HG02884 (cell line): ENCODE measurements at regions not wholly inside any gene's neighbourhood (a gene's known extent, or its start where the extent isn't known, plus 50 kb on each side); places are given as distances from the start of the nearest gene placed in this dataset.

Experiments used
- ATAC-seq: cut with Tn5 transposase; IDR thresholded peaks from one replicate; pipeline ENCODE4 v1.9.1; 2021; ENCODE audit warnings: mild to moderate bottlenecking, moderate library complexity; ENCODE audit not compliant: unreplicated experiment

- ATAC-seq, result no peak
Observed at GRCh38 chr10:108817135-108817534, 1106.2 kb downstream of the XPNPEP1 start.

GRCh38 chr10:108812906-108813305, 1110.4 kb downstream of the XPNPEP1 start:
- no peak for ATAC-seq

- ATAC-seq, result no peak
Observed at GRCh38 chr10:108812296-108812695, 1111.0 kb downstream of the XPNPEP1 start.

DNA sequence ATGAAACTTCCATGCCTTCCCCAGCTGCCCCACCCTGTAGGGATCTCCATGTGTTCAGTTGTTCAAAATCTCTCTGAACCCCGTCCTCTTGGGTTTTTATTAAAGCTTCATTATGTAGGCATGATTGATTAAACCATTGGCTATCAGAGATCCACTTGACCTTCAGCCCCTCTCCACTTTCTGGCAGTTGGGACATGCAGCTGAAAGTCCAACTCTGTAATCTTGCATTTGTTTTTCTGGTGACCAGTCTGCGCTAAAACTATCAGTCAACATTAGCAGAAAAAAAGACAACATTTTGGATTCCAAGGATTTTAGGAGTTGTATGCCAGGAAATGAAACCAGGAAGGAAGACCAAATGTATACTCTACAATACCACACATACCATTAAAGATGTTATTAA, 1115.1 kb downstream of the XPNPEP1 start:
- no peak for ATAC-seq

- ATAC-seq, result no peak
Observed at GRCh38 chr10:108801775-108802517, 1121.4 kb downstream of the XPNPEP1 start.

DNA sequence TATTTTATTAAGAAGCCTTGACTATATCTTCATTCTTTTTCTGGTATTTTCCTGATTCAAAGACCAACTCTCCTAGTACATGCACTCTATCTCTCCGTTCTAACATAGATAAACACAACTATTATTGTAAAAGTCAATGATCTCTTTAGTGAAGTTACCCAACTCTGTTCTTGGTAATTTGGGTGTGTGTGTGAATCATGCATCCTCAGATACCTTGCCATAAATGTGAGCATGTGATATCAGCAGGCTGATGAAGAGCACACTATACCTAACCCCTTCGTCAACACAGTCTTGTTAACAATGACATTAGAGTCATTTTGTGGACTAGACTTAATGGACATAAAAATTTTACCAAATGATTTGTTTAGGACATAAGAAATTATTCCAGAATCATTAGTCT, 1122.1 kb downstream of the XPNPEP1 start:
- ATAC-seq, result no peak

DNA sequence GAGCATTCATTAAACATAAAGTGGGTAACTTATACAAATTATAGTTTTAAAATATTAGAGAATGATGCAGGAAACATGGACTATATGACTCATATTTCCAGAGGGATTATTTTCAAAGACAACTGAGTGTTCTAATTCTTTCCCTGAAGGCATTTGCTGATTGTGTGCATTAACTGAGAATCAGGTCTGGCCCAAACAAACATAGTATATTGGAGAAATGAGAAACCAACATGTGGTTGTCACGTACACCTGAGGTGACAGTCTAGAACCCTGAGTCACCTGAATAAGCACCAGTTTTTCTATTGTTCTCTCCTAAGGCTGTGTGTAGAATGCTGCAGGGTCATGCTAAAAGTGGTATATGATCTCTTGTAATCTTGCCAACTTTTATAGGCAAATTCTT, 1125.7 kb downstream of the XPNPEP1 start:
- no peak for ATAC-seq

DNA sequence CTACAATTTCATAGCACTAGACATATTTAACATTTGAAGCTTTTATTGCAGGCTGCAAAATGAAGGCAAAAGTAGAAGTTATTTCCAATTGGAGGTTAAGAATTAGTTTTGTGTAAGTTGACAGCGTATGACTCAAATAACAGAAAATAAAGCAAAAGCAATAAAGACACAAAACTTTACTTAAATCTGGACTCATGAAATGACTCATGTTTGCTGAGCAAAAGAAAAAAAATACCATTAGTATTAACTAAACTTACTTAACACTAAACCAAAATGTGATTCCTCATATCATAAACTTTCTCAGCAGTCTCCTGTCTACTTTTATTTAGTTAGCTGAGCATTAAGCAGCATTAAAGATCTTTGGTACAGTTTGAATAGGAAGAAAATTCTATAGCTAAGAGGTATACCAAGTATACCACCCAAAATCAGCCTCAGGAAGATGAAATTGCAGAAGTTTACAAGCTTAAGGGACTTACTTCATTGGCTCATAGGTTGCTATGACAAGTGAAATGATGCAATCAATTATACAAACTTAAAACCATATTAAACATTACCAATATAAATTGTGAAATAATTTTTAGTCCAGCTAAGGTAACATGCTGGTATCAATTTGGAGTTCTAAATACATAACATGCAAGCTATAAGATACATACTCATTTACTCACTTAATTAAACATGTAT, 1131.4 kb downstream of the XPNPEP1 start:
- peak; percentile 40 for ATAC-seq

DNA sequence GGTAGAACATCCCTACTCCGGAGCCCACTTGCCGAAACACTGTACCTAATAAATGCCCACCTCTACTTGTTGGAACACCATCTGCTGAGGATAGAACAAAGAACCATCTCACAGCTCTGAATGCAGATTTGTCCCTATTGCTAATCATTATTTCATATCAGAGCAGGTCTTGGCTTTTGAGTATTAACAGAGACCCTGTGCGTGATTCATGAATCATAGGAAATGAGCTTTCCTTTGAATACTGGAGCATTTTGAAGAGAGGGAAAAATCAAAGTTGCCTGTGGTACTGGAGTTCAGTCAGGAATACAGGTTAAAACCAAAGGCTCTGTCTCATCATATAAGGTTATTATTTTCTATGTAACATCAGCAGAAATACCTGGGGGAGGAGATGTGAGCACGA, 1132.3 kb downstream of the XPNPEP1 start:
- ATAC-seq, result no peak

GRCh38 chr10:108789919-108790318, 1133.4 kb downstream of the XPNPEP1 start:
- peak; percentile 78 for ATAC-seq

- ATAC-seq, result no peak
Observed at GRCh38 chr10:108789336-108789735, 1134.0 kb downstream of the XPNPEP1 start.

- ATAC-seq, result no peak
Observed at GRCh38 chr10:108788891-108789290, 1134.4 kb downstream of the XPNPEP1 start.

- no peak for ATAC-seq
Observed at GRCh38 chr10:108787932-108788331, 1135.4 kb downstream of the XPNPEP1 start.

DNA sequence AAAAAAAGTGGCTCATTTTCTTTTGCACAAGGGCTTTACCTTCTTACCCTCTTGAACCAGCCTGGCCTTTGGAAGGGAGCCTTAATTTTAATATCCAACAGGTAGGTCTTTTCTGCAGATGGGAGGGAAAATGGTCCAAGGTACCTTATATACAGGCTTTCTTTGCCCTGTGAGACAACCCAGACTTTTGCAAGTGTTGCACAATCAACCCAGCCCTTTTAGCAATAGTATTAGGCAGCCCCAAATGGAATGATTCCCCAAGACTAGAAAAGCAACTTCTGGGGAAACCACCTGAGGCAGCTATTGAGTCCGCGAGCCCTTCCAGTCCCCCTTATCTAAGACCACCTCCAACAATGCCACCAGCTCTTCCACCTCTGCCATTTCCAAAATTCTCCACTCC, 1138.3 kb downstream of the XPNPEP1 start:
- ATAC-seq, result no peak

DNA sequence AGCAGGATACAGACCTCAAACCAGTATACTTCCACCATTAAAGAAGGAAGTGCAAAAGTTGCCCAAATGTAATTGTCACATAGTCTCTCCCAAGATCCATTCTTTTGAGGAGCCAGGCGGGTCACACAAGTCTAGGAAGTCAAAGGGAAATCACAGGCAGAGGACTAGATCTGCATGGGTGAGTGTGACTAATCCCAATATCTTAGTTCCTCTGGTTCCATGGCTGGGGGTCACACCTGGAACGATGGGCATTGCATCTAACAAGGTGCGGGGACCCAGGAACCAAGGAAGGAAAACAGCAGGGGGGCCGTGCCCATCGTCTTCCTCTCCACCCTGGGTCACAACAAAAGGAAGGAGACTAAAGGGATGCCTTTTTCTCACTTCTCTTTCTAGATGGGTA, 1138.8 kb downstream of the XPNPEP1 start:
- no peak for ATAC-seq

GRCh38 chr10:108783897-108784296, 1139.4 kb downstream of the XPNPEP1 start:
- ATAC-seq, result peak; percentile 65

DNA sequence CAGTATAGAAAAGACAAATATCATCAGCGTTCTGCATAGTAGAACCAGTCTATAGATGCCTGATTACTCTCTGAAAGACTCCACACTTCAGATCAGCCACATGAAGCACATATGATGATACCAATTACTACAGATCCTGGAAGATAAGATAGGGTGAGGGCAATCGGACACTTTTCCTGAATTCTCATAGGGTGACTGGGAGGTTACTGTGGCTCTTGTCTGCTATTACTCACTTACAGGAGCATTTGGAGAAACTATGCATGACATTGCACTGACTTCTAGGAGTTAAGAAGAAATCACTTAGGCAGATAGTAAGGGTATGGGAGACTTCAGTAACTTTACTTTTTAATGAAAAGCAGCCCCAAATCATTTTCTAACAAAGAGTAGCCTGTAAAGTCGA, 1140.9 kb downstream of the XPNPEP1 start:
- ATAC-seq, result no peak

GRCh38 chr10:108779501-108779900, 1143.8 kb downstream of the XPNPEP1 start:
- no peak for ATAC-seq

DNA sequence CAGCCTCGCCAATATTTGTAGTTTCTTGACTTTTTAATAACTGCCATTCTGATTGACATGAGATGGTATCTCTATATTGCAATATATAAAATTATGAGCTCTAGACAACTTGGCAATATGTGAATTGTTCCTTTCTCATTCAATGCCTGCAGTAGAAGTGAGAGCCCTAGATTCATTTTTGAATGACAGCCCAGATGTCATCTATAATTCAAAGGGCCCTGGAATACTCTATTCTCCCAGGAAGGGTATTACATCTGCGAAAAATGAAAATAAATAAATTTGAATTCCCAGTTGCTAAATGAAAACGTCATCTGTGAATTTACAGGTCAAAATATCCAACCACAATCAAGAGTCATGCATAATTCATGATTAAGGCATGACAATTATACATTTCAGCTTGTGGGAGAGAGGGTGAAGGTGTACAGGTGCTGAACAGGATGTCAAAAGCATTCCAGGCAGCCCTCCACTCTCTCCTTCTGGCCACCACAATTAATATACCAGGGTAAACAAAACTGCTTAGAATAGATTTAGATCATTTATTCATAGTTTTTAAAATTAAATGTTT, 1147.3 kb downstream of the XPNPEP1 start:
- ATAC-seq, result no peak

GRCh38 chr10:108771106-108771505, 1152.2 kb downstream of the XPNPEP1 start:
- no peak for ATAC-seq

DNA sequence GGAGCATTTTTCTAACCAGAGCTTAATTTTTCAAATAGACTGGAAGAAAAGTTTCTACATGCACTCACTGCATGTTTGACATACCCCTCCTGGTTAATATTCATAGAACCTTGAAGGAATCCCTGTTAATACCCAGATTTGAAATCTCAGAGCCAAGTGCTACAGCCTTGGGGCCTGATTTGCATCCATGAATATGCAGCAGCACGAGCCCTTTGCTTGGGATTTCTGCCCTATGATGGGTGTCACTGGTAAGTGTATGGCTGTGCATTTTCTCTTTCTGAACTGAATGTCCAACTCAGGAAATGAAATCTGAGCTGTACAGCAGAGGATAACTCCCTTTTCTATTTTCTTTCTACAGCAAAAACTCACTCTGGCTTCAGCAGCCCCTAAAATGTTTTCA, 1157.5 kb downstream of the XPNPEP1 start:
- no peak for ATAC-seq

DNA sequence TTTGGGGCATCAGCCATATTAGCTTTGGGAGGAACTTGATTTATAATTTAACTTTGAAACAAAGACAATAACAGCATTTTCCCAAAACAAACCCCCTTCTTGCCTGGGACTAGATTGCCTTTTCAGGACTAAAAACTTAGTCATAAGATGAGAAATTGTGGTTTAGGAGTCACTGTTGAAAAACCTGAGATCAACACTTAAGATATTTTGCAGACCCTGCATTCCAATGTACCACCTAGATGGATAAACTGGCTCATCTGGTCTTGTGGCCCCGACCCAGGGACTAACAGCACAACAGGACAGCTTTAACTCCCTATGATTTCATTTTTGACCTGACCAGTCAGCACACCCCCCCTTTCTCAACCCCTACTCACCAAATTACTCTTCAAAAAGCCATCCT, 1165.4 kb downstream of the XPNPEP1 start:
- ATAC-seq, result no peak
